ENCODE measurements at regions not wholly inside any gene's neighbourhood (a gene's known extent, or its start where the extent isn't known, plus 50 kb on each side); places are given as distances from the start of the nearest gene placed in this dataset.

DNA sequence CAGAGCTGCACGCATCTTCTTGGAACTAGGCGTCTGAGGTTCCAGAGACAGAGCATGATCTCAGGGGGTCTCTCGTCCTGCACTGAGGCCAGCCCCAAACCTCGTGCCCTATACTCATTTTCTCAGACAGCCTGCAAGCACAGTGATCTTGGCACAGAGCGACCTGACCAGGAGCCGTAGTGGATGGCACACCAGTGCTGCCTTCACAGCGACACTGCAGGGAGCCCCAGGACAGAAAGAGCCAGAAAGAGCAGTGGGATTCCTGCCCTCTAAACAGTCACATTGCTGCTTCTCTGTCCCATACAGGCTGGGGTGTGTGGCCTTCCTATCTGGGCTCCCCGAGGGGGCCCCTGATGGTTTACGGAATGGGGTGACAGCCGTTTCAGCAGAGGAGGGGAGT lies 131.0 kb downstream of the RBFOX3 start:
- CTCF ChIA-PET: no interaction called here
- POLR2A ChIA-PET: no interaction called here

DNA sequence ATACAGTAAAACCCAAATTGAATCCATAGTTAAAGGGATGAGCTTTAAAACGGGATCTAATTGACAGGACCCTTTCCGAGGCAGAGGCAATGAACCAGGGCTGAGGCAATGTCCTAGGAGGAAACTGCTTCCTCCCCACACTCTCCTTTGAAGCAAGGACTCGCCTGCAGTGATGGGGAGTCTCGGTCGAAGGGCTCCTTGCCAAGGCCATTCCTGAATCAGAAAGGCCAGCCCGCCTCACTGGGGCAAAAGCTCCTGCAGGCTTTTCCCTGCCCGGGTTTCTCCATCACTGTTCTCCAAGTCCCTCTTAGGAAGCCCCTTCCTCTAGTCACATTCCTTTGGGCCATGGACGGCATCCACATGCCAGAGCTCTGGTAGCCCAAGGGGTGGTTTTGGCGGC lies 132.0 kb downstream of the RBFOX3 start:
- CTCF ChIA-PET: interaction anchor here (0.9 kb wide), 1 partner anchor 14 kb away, joined by 3 read pairs; no protein-coding TSS in a partner anchor
- POLR2A ChIA-PET: no interaction called here

DNA sequence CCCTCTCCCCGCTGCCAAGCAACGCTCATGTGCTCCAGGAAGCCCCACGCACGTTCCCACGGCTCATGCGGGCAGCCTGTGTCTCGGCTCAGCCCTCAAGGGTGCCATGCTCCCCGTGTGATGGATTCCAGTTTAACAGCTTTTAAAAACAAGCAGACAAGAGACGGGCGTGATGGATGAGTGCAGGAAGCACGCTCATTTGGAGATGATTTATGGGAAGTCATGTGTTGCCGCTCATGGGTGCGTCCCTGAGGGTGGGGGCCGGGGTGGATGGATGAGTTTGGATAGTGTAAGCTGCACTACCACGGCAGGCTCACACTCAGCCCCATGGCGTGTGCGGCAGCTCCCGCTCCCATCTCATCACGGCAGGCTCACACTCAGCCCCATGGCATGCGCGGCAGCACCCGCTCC lies 132.8 kb downstream of the RBFOX3 start:
- CTCF ChIA-PET: interaction anchor here (0.9 kb wide), 1 partner anchor 13 kb away, joined by 3 read pairs; no protein-coding TSS in a partner anchor

DNA sequence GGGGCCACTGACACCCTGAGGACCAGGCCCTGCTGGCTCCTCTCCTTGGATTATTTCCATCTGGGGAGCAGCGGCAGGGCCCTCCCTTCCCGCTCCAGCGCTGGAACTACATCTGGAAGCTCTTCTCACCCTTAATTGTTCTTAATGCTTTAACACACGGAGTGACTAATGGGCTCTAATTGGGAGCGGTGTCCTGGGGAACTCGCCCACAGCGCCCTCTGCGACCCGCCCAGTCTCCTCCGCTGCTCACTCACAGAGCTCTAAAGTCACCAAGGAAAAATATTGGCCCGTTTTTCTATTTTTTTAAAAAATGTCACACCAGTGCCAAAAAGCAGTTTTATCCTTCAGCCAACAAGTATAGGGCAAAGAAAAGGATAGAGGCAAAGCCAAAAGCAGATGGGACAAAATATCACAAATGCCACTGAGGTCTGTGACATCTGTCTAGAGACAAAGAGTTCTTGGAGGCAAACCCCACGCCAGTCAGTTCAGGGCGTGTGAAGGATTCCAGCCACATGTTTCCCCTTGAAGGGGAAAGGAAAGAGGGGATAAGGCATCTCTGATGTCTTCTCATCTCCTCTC lies 134.7 kb downstream of the RBFOX3 start:
- POLR2A ChIA-PET: no interaction called here
- CTCF ChIA-PET: no interaction called here

More for the DNA sequence above, 132.8 kb downstream of the RBFOX3 start:
- POLR2A ChIA-PET: no interaction called here

DNA sequence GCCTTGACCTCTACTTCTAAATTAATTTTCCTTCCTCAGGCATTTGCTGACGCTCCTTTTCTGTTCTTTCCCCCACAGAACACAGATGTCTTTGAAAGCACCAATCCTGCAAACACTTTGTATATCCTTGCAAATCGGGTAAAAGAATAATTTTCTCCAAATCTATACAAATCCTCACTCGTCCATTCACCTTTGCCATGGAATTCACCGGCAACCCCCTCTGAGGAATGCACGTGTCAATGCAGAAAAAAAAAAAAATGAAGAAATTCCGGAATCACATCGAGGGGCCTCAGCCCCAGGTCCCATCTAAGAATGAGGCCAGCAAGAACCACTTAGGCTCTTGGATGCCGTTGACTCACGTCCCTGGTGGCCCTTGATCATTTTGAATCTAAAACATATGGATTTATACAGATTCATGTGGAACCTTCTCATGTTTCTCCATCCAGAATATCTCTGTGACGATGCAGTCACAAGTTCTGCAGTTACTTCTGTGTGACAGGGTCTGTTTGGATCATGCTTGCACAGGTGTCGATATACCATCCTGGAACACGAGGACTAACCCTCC lies 136.9 kb downstream of the RBFOX3 start:
- ChIA-PET POLR2A (no interaction called here), CTCF (no interaction called here)

DNA sequence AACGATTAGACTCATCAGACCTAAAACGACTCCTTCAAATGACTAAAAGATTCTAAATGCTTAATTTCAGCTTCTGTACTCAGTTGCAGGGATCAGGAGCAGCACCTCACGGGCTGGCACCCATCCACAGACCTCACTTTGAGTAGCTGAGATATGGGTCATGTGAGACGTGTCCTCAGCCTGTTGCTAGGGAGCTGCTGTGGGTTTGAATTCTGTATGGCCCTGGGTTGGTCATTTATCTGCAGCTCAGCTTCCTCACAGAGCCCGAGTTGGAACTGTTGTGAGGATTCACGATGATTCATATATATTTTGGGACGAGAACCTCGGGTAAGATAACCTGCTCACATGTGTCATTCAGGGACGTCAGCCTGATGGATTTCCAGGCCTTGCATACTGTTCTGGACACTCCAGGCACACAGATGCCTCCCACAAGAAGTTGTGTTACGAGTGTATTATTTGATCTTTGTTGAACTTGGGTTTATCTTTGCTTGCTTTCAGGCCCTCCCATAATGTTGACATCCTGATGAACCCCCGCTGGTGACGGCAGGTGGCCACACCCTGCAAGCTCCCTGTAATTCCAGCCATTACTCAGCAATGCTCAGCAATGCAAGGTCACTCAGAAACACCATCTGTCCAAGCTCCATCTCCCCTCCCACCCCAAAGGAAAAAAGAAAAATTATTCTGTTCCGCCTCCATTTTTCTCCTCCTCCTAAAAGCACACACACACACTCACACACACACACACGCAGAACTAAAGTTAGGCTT lies 137.6 kb downstream of the RBFOX3 start:
- POLR2A ChIA-PET: no interaction called here
- CTCF ChIA-PET: no interaction called here

DNA sequence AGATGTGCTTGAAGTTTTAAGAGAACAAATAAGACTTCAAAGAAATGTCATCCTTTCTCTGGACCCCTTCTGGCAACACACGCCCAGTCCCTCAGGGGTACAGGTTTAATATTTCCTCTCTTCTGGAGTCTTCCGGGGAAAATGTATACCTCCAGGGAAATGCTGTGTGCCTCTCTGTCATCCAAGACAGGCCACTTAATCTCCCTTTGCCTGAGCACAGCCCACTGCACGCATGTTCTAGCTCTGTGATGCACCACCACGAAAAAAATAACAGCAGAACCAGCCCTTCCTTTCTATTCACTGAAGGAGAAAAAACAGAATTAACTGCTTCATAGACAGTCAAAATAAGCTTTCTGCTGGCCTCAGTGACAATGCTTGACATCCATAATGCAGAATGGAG lies 140.1 kb downstream of the RBFOX3 start:
- CTCF ChIA-PET: no interaction called here
- POLR2A ChIA-PET: no interaction called here

DNA sequence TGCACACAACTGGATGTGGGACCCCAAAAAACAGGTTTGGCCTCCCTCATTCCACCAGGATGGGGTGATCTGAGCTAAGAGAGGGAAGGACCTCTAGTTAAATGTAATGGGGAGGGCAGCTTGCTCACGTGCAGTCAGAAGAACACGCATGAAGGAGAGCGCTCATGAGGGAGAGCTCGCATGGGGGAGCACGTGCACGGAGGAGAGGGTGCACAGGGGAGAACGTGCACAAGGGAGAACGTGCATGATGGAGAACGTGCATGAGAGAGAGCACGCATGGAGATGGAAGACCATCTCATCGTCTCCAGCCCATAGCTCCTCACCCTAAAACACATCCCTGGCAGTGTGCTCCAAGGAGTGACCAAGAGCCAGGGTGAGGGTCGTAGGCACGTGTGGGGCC lies 141.2 kb downstream of the RBFOX3 start:
- ChIA-PET POLR2A (no interaction called here), CTCF (no interaction called here)

DNA sequence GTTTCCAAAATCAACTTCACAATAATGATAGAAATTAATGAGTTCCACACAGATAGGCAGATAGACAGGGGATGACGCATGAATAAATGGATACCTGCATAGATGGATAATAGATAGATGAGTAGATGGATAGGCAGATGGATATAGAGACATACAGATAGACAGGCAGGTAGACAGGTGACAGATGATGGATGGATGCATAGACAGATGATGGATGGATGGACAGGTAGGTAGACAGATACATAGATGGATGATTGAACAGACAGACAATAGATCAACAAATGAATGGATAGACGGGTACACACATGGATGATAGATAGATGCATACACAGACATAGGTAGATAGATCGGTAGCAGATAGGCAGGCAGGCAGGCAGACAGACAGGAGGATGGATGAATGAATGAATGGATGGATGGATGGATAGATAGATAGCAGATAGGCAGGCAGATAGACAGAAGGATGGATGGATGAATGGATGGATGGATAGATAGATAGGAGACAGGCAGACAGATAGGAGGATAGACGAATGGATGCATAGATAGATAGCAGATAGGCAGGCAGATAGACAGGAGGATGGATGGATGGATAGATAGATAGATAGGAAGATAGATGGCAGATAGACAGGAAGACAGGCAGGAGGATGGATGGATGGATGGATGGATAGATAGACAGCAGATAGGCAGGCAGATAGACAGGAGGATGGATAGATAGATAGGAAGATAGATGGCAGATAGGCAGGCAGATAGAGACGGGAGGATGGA lies 142.5 kb downstream of the RBFOX3 start:
- ChIA-PET POLR2A (no interaction called here), CTCF (no interaction called here)

DNA sequence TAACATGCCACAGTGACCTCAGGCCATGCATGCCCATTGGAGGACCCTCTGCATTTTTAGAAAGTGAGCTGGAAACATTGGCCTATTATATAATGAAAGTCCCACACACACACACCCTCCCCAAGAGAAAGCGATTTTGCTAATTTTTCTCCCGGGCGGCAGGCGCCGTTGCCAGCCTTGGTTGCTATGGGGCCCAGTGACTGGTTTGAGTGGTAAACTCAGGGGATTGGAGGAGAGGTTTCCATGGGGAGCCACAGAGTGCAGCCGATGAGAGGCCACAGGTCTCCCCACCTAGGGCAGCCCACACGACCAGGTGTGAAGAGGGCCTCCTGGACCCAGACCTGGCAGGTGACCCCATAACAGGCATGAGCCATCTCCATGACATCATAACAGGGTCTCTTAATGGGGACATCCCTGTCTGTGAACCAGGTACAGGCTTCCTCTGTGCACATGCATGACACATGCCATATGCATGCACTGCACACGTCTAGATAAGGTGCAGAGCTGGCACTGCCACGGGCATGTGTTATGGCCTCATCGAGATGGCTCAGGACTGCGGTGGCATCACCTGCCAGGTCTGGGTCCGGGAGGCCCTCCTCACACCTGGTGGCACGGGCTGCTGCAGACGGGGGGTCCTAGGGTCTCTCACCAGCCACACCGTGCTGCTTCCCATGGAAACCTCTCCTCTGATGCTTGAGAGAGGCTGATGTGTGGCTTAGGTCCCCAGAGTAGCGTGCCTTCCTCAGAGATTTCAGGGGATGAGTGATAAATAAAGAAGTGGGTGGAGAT lies 144.1 kb downstream of the RBFOX3 start:
- CTCF ChIA-PET: no interaction called here
- POLR2A ChIA-PET: no interaction called here

DNA sequence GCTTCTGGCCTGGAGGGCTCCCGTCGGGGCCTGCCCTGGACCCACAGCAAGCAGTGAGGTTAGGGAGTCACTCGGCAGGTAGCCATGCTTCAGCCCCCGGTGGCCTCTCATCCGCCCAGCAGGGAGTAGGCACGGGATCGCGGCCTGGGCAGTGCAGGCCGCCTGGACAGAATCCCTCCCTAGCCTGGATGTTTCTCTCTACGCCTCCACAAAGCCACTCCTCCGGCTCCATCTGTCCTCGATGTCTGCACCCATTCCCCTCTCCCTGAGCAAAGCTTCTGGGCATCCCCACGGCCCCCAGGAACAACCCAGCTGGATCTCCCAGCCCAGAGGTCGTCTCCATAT lies 145.2 kb downstream of the RBFOX3 start:
- ChIA-PET CTCF (interaction anchor here (0.6 to 1.4 kb wide), 2 partner anchors 13 to 79 kb away, joined by 3 read pairs; no protein-coding TSS in a partner anchor), POLR2A (no interaction called here)

DNA sequence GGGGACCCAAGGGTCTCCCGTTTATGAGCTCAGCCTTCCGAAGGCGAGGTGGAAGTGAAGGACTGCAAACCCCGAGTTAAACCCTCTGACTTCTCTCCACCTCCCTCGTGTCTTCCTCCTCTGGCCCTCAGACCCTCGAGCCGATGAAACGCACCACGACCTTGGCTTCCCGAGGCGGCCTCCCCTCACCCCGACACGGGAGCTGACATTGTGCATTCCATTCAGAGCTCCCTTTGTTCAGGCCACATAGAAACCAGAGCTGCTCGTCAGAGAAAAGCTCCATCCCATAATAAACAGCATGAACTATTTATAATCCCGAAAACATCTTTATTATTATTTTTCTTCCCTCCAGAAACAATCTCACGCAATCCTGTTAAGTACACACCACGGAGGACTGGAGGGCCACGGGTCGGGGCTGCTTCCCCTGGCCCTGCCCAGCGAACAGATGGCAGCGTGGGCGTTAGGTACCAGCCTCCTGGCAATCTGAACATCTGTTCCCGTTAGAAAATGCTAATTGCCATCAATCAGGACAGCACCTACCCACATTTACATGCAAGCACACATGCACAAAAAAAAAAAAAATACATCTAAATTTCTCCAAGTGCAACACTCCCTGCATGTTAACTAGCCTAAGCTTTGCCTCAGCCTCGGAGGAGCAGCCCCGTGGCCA lies 145.7 kb downstream of the RBFOX3 start:
- ChIA-PET POLR2A (no interaction called here), CTCF (interaction anchor here (0.6 to 1.4 kb wide), 2 partner anchors 13 to 80 kb away, joined by 3 read pairs; no protein-coding TSS in a partner anchor)

DNA sequence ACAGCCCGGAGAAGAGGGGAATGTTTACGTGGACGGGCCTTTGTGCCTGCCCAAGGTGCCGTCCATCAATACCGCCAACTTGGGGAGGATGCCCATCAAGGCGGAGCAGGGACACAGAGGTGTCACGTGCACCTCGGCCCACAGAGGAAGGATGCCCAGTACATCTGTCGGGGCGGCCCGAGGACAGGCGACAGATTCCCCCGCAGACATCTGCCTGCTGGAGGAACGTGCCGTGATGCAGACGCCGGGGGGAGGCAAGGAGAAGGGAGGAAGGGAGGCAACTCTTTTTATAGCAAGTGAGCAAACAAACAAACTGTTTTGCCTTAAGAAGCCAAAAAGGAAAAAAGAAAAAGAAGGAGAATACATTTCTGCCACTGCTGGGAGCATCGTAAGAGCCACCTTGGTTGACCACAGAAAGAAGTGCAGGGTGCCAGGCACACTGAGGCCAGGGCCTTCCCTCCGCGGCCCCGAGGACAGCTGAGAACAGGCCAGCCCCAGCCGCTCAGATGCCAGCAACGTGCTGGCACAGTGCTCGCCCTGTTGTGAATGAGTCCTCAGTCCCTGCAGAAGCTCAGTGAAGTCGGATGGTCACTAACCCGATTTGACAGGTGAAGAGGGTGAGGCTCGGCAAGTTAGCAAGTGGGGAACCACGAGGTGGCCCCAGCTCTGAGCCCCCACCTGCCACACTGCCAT lies 146.4 kb downstream of the RBFOX3 start:
- ChIA-PET CTCF (interaction anchor here (1.4 kb wide), 1 partner anchor 14 kb away, joined by 3 read pairs; no protein-coding TSS in a partner anchor), POLR2A (no interaction called here)

DNA sequence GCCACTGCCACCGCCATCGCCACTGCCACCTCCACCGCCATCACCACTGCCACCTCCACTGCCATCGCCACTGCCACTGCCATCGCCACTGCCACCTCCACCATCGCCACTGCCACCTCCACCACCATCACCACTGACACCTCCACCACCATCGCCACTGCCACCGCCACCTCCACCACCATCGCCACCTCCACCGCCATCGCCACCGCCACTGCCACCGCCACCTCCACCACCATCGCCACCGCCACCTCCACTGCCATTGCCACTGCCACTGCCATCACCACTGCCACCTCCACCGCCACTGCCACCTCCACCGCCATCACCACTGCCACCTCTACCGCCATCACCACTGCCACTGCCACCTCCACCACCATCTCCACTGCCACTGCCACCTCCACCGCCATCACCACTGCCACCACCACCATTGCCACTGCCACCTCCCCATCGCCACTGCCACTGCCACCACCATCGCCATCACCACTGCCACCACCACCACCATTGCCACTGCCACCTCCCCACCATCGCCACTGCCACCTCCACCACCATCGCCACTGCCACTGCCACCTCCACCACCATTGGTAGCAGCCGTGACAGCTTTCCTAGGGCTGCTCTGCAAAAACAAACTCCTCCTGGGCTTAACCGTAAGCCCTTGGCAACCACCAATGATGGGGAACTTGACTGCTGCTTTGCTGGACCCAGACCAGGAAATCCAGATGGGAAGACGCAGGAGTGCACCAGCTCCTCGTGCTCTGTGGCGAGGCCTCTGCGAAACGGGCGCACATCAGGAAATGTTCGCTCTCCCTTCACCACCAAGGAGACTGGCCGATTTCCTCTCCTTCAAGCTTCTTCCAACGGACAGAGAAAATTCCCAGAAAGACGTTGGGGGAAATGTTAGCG lies 147.2 kb downstream of the RBFOX3 start:
- CTCF ChIA-PET: no interaction called here
- POLR2A ChIA-PET: no interaction called here

DNA sequence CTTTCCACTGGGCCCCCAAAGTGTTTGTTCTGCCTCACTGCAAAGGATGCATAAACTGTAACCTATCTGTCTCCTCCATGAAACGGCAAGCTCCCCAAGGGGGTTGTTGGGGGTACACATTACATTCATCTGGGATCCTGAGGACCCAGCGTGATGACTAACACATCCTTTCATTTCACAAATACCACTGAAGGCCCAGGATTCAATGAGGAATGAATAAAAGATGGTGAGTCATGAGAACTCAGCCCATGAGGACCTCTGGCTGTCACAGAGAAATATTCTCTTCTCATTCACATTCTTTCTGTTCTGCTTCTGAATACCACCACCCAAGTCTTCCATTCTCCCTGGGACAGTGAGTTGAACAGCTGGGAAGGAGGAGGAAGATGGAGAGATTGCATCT lies 149.8 kb downstream of the RBFOX3 start:
- POLR2A ChIA-PET: no interaction called here

DNA sequence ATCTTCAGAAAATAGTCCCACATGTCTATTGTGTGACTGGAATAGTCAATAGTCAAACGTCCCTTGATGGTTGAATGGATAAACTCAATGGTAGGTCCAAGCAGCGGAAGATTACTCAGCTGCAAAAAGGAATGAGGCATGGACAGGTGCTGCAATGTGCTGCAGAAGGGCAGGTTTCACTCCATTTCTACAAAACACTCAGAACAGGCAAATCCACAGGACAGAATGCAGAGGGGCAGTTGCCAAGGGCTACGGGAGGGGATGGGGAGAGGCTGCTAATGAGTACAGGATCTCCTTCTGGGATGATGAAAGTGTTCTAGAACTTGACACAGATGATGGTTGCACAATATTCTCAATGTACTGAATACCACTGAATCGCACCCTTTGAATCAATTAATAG lies 151.0 kb downstream of the RBFOX3 start:
- ChIA-PET CTCF (no interaction called here), POLR2A (no interaction called here)

More for the DNA sequence above, 149.8 kb downstream of the RBFOX3 start:
- CTCF ChIA-PET: no interaction called here

DNA sequence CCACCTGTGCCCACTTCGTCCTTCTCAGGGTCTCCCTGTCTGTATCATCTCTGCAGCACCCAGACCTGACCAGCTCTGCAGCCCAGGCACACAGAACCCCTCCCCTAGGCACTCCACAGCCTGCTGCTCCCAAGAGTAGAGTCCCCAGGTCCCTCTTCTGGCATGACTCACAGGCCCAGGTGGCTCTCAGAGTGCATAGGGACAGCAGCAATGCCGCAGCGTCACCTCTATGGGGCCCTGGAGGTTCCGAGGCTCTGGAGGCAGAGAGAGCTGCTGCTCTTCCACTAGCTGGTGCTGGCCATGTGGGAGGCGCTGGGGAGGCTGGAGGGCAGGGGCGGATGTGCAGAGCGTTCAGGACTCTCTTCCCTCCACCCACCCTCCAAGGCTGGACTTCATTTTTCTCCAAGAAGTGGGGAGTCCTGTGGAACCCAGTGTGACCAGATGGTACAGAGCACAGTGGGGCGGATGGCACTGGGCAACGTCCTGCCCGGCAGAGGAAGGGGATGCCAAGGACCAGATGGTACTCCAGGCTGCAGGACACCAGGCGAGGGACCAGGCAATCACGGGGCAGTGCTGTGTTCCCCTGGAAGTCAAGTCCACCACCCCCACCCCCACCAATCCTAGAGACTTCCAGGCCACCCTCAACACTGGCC lies 151.7 kb downstream of the RBFOX3 start:
- CTCF ChIA-PET: no interaction called here
- POLR2A ChIA-PET: no interaction called here

Measured in activated CD8-positive, alpha-beta memory T cell treated with anti-CD3 and anti-CD28 coated beads for 36 hours (primary cell).